ENCODE measurements at regions not wholly inside any gene's neighbourhood (a gene's known extent, or its start where the extent isn't known, plus 50 kb on each side); places are given as distances from the start of the nearest gene placed in this dataset.

- CTCF ChIA-PET = no interaction called here
- no peak for TF ChIP-seq CTCF (IDR thresholded peaks at IDR 0.05; ENCODE audit: insufficient read depth, low read depth, low read length)
- peak; percentile 54 for DNase-seq (ENCODE audit: low read depth)
- no peaks in the 10 kb centered on the region for H3K27me3 ChIP-seq (ENCODE audit: control insufficient read depth, insufficient read depth, low read length)
- no peaks in the 10 kb centered on the region for H3K36me3 ChIP-seq (ENCODE audit: control insufficient read depth, insufficient read depth, low read length)
- POLR2A ChIA-PET = no interaction called here
- H3K4me3 ChIP-seq (ENCODE audit: low read depth, low read length) = no peak overlapping the region
These were observed 617.5 kb downstream of the TBL1XR1 start for GRCh38 chr3:176579711-176580185.

- no peaks in the 10 kb centered on the region for H3K36me3 ChIP-seq (ENCODE audit: control insufficient read depth, insufficient read depth, low read length)
- no peak for TF ChIP-seq CTCF (IDR thresholded peaks at IDR 0.05; ENCODE audit: insufficient read depth, low read depth, low read length)
- ChIA-PET CTCF (no interaction called here), POLR2A (no interaction called here)
- H3K4me3 ChIP-seq (ENCODE audit: low read depth, low read length) = no peak overlapping the region
- H3K27me3 ChIP-seq (ENCODE audit: control insufficient read depth, insufficient read depth, low read length) = no peaks in the 10 kb centered on the region
- no peak for DNase-seq (ENCODE audit: low read depth)
These were observed 619.0 kb downstream of the TBL1XR1 start for GRCh38 chr3:176578316-176578715.

- DNase-seq (ENCODE audit: low read depth) = no peak
- H3K27me3 ChIP-seq (ENCODE audit: control insufficient read depth, insufficient read depth, low read length) = no peaks in the 10 kb centered on the region
- CTCF ChIA-PET = no interaction called here
- no peak for TF ChIP-seq CTCF (IDR thresholded peaks at IDR 0.05; ENCODE audit: insufficient read depth, low read depth, low read length)
- no peak overlapping the region for H3K4me3 ChIP-seq (ENCODE audit: low read depth, low read length)
- POLR2A ChIA-PET = no interaction called here
- H3K36me3 ChIP-seq (ENCODE audit: control insufficient read depth, insufficient read depth, low read length) = no peaks in the 10 kb centered on the region
These were observed 619.8 kb downstream of the TBL1XR1 start for GRCh38 chr3:176577447-176577846.

GRCh38 chr3:176574786-176575185, 622.5 kb downstream of the TBL1XR1 start:
- DNase-seq (ENCODE audit: low read depth) = no peak
- POLR2A ChIA-PET = no interaction called here

GRCh38 chr3:176571926-176572325, 625.4 kb downstream of the TBL1XR1 start:
- no peak for TF ChIP-seq CTCF (IDR thresholded peaks at IDR 0.05; ENCODE audit: insufficient read depth, low read depth, low read length)
- ChIA-PET POLR2A (no interaction called here), CTCF (interaction anchor here (0.9 kb wide), 1 partner anchor 22 kb away, joined by 3 read pairs; no protein-coding TSS in a partner anchor)
- Histone ChIP-seq H3K4me3 (ENCODE audit: low read depth, low read length) (no peak overlapping the region), H3K27me3 (ENCODE audit: control insufficient read depth, insufficient read depth, low read length) (no peaks in the 10 kb centered on the region), H3K36me3 (ENCODE audit: control insufficient read depth, insufficient read depth, low read length) (no peaks in the 10 kb centered on the region)
- DNase-seq (ENCODE audit: low read depth) = no peak

More at GRCh38 chr3:176574786-176575185, 622.5 kb downstream of the TBL1XR1 start:
- TF ChIP-seq CTCF (IDR thresholded peaks at IDR 0.05; ENCODE audit: insufficient read depth, low read depth, low read length) = no peak
- no peaks in the 10 kb centered on the region for H3K27me3 ChIP-seq (ENCODE audit: control insufficient read depth, insufficient read depth, low read length)
- no peak overlapping the region for H3K4me3 ChIP-seq (ENCODE audit: low read depth, low read length)
- H3K36me3 ChIP-seq (ENCODE audit: control insufficient read depth, insufficient read depth, low read length) = no peaks in the 10 kb centered on the region
- CTCF ChIA-PET = no interaction called here
